HG02973 (cell line): ENCODE measurements at regions not wholly inside any gene's neighbourhood (a gene's known extent, or its start where the extent isn't known, plus 50 kb on each side); places are given as distances from the start of the nearest gene placed in this dataset.
A peak's percentile ranks its signal among the peaks of the same experiment; 100 is the strongest.

Source experiments
- ATAC-seq: cut with Tn5 transposase; IDR thresholded peaks from one replicate; pipeline ENCODE4 v1.9.1; 2021; ENCODE audit warnings: moderate library complexity; ENCODE audit not compliant: unreplicated experiment

GRCh38 chr4:151917145-151917734 lies 156.4 kb upstream of the GATB start:
- ATAC-seq, result no peak

- ATAC-seq, result no peak
Measured at GRCh38 chr4:151912632-151913031, 151.8 kb upstream of the GATB start.

- no peak for ATAC-seq
Measured at GRCh38 chr4:151911970-151912369, 151.2 kb upstream of the GATB start.

GRCh38 chr4:151908734-151909497 lies 148.1 kb upstream of the GATB start:
- ATAC-seq, result no peak

- no peak for ATAC-seq
Measured at GRCh38 chr4:151908201-151908600, 147.4 kb upstream of the GATB start.

- ATAC-seq, result no peak
Measured at GRCh38 chr4:151906438-151906837, 145.6 kb upstream of the GATB start.

GRCh38 chr4:151905197-151905596 lies 144.4 kb upstream of the GATB start:
- ATAC-seq, result peak; percentile 92

- ATAC-seq, result no peak
Measured at GRCh38 chr4:151901631-151902030, 140.8 kb upstream of the GATB start.

- no peak for ATAC-seq
Measured at GRCh38 chr4:151896880-151897279, 136.1 kb upstream of the GATB start.

GRCh38 chr4:151895671-151896070 lies 134.9 kb upstream of the GATB start:
- ATAC-seq, result no peak

GRCh38 chr4:151894246-151894645 lies 133.4 kb upstream of the GATB start:
- ATAC-seq, result no peak

- peak; percentile 51 for ATAC-seq
Measured at GRCh38 chr4:151888367-151888866, 127.6 kb upstream of the GATB start.

- ATAC-seq, result peak; percentile 24
Measured at GRCh38 chr4:151887816-151888180, 127.0 kb upstream of the GATB start.

GRCh38 chr4:151887031-151887815 lies 126.4 kb upstream of the GATB start:
- ATAC-seq, result peak; percentile 70

- no peak for ATAC-seq
Measured at GRCh38 chr4:151885123-151885522, 124.3 kb upstream of the GATB start.

GRCh38 chr4:151883747-151884146 lies 122.9 kb upstream of the GATB start:
- ATAC-seq, result no peak

GRCh38 chr4:151882072-151882803 lies 121.4 kb upstream of the GATB start:
- peak; percentile 70 for ATAC-seq

- ATAC-seq, result no peak
Measured at GRCh38 chr4:151879705-151880445, 119.1 kb upstream of the GATB start.

- no peak for ATAC-seq
Measured at GRCh38 chr4:151876381-151876988, 115.7 kb upstream of the GATB start.

GRCh38 chr4:151874328-151874727 lies 113.5 kb upstream of the GATB start:
- ATAC-seq, result no peak
